CD14-positive monocyte (primary cell): ENCODE measurements at regions not wholly inside any gene's neighbourhood (a gene's known extent, or its start where the extent isn't known, plus 50 kb on each side); places are given as distances from the start of the nearest gene placed in this dataset.

Experiments used
- DNase-seq, 3 donors: peaks; one replicate each; pipeline ENCODE4 v3.0.0-alpha.2; 2011 to 2022
- H2AFZ ChIP-seq: 2 replicates; pipeline ENCODE4 v1.6.0; 2012; ENCODE audit warnings: mild to moderate bottlenecking, low read depth, low read length, inconsistent platforms; ENCODE audit not compliant: insufficient read depth, poor library complexity, severe bottlenecking
- H3K27ac ChIP-seq, 2 donors: 1 replicate in 1 of 2; 2 replicates in 1 of 2; pipeline ENCODE4 v1.5.1; 2012 to 2013; ENCODE audit warnings: low read length in 2 of 2, control low read depth in 1 of 2, inconsistent platforms in 1 of 2, low read depth in 1 of 2, mild to moderate bottlenecking in 1 of 2
- H3K27me3 ChIP-seq, 2 donors: one replicate each; pipeline versions ENCODE4 v1.6.0 to v1.6.1; 2011 to 2013; ENCODE audit warnings: low read length in 2 of 2; ENCODE audit not compliant: control insufficient read depth in 2 of 2, insufficient read depth in 2 of 2
- H3K36me3 ChIP-seq, 2 donors: replicated peaks in 1 of 2; 1 replicate in 1 of 2; 2 replicates in 1 of 2; pipeline versions ENCODE4 v1.5.1 to v1.6.1; 2012 to 2013; ENCODE audit warnings: low read length in 2 of 2, control low read depth in 1 of 2, inconsistent platforms in 1 of 2, mild to moderate bottlenecking in 1 of 2; ENCODE audit not compliant: insufficient read depth in 2 of 2, control insufficient read depth in 1 of 2
- H3K4me1 ChIP-seq, 2 donors: 1 replicate in 1 of 2; 2 replicates in 1 of 2; pipeline versions ENCODE4 v1.5.1 to v1.6.1; 2012 to 2013; ENCODE audit warnings: low read length in 2 of 2, control low read depth in 1 of 2, inconsistent platforms in 1 of 2, mild to moderate bottlenecking in 1 of 2, moderate library complexity in 1 of 2; ENCODE audit not compliant: insufficient read depth in 2 of 2, control insufficient read depth in 1 of 2
- H3K4me2 ChIP-seq: replicated peaks from 2 replicates; pipeline ENCODE3; 2012; ENCODE audit warnings: low read length, moderate library complexity, mild to moderate bottlenecking; ENCODE audit not compliant: poor library complexity, severe bottlenecking; ENCODE audit errors: extremely low read depth
- H3K4me3 ChIP-seq, 3 experiments: fragments of 200-600 bp in 1 of 3; sonication (generic) in 1 of 3; replicated peaks in 1 of 3; 1 replicate in 2 of 3; 2 replicates in 1 of 3; pipeline ENCODE4 v1.5.1; 2011 to 2013; ENCODE audit warnings: low read length in 3 of 3, mild to moderate bottlenecking in 3 of 3, control low read depth in 2 of 3, low read depth in 2 of 3, inconsistent platforms in 1 of 3, moderate library complexity in 1 of 3
- H3K79me2 ChIP-seq: 2 replicates; pipeline ENCODE4 v1.6.0; 2012; ENCODE audit warnings: mild to moderate bottlenecking, control low read depth, inconsistent platforms, low read length, moderate library complexity; ENCODE audit not compliant: insufficient read depth
- H3K9ac ChIP-seq: 2 replicates; pipeline ENCODE4 v1.6.0; 2017; ENCODE audit warnings: low read length, mild to moderate bottlenecking; ENCODE audit not compliant: insufficient read depth, poor library complexity, severe bottlenecking
- H3K9me3 ChIP-seq, 2 donors: replicated peaks in 1 of 2; 1 replicate in 1 of 2; 2 replicates in 1 of 2; pipeline versions ENCODE4 v1.5.1 to v1.6.1; 2012 to 2013; ENCODE audit warnings: low read length in 2 of 2, control low read depth in 1 of 2; ENCODE audit not compliant: control insufficient read depth in 1 of 2, insufficient read depth in 1 of 2
- H4K20me1 ChIP-seq: 2 replicates; pipeline ENCODE4 v1.6.0; 2012; ENCODE audit warnings: mild to moderate bottlenecking, low read length, control low read depth, moderate library complexity; ENCODE audit not compliant: insufficient read depth
- H3K27ac Mint-ChIP-seq, 7 donors: one replicate each; pipeline ENCODE4 v1.8.0; 2020; ENCODE audit warnings: mild to moderate bottlenecking in 7 of 7, mixed read lengths in 7 of 7, moderate library complexity in 6 of 7, inconsistent platforms in 2 of 7
- H3K27me3 Mint-ChIP-seq, 3 donors: one replicate each; pipeline ENCODE4 v1.8.0; 2021 to 2022; ENCODE audit warnings: low read depth in 3 of 3, mild to moderate bottlenecking in 3 of 3, mixed read lengths in 3 of 3, moderate library complexity in 3 of 3, inconsistent platforms in 1 of 3
- H3K36me3 Mint-ChIP-seq, 2 donors: one replicate each; pipeline ENCODE4 v1.8.0; 2020; ENCODE audit warnings: mixed read lengths in 2 of 2, inconsistent platforms in 1 of 2, mild to moderate bottlenecking in 1 of 2
- H3K4me1 Mint-ChIP-seq: one replicate; pipeline ENCODE4 v1.8.0; 2020; ENCODE audit warnings: mild to moderate bottlenecking, mixed read lengths
- H3K4me3 Mint-ChIP-seq, 2 donors: one replicate each; pipeline ENCODE4 v1.8.0; 2020; ENCODE audit warnings: mild to moderate bottlenecking in 2 of 2, mixed read lengths in 2 of 2, moderate library complexity in 1 of 2
- H3K9me3 Mint-ChIP-seq, 7 donors: one replicate each; pipeline ENCODE4 v1.8.0; 2020 to 2022; ENCODE audit warnings: mixed read lengths in 7 of 7, mild to moderate bottlenecking in 6 of 7, moderate library complexity in 6 of 7, inconsistent platforms in 2 of 7
- CTCF ChIP-seq: fragments of 200-600 bp; IDR thresholded peaks from one replicate; pipeline ENCODE4 v1.8.0; 2022; ENCODE audit warnings: antibody characterized with exemption, mild to moderate bottlenecking
- WGBS: methylation state at CpG from one replicate; pipeline ENCODE4 v1.1.5; 2013; ENCODE audit warnings: missing lambda C conversion rate; ENCODE audit not compliant: insufficient coverage; 5-methylcytosine and 5-hydroxymethylcytosine counted together
- intact Hi-C, 2 donors: fragments of 100-400 bp; cut with micrococcal nuclease; formaldehyde crosslinking; loops; one replicate each; pipeline versions ENCODE4 v1.15.0 to v1.15.1; 2023

- Mint-ChIP-seq H3K27me3 (peaks cover 0 to 7% (median 1%) of the 10 kb centered on the region in 3 donors), H3K9me3 (no peaks in the 10 kb centered on the region), H3K4me1 (no peaks in the 10 kb centered on the region), H3K27ac (no peak overlapping the region), H3K36me3 (no peaks in the 10 kb centered on the region), H3K4me3 (no peak overlapping the region)
- Histone ChIP-seq H4K20me1 (no peaks in the 10 kb centered on the region), H3K79me2 (no peaks in the 10 kb centered on the region), H3K27ac (no peak overlapping the region), H3K9me3 (no peaks in the 10 kb centered on the region), H3K4me3 (no peak overlapping the region), H3K4me2 (no peak overlapping the region), H3K9ac (no peak overlapping the region), H3K36me3 (no peaks in the 10 kb centered on the region), H2AFZ (no peak overlapping the region), H3K4me1 (no peaks in the 10 kb centered on the region), H3K27me3 (no peaks in the 10 kb centered on the region)
- intact Hi-C loops = no loop called here
- DNase-seq = no peak
- no peak for TF ChIP-seq CTCF
- WGBS = 100% methylated on average over 2 of the region's 3 CpGs
These were observed 59.5 kb upstream of the SMAD6 start for GRCh38 chr15:66642514-66642913.

- H2AFZ ChIP-seq = no peak overlapping the region
- no peaks in the 10 kb centered on the region for H3K36me3 Mint-ChIP-seq
- TF ChIP-seq CTCF = no peak
- H3K4me2 ChIP-seq = no peak overlapping the region
- H3K4me3 Mint-ChIP-seq = no peak overlapping the region
- no peaks in the 10 kb centered on the region for H3K9me3 ChIP-seq
- H4K20me1 ChIP-seq = no peaks in the 10 kb centered on the region
- no peak overlapping the region for H3K27ac ChIP-seq
- H3K27ac Mint-ChIP-seq = no peak overlapping the region
- WGBS = 81% methylated on average over 2 of the region's 2 CpGs
- no peaks in the 10 kb centered on the region for H3K36me3 ChIP-seq
- no peak overlapping the region for H3K4me3 ChIP-seq
- H3K4me1 ChIP-seq = no peaks in the 10 kb centered on the region
- no peaks in the 10 kb centered on the region for H3K9me3 Mint-ChIP-seq
- no peaks in the 10 kb centered on the region for H3K79me2 ChIP-seq
- no peak for DNase-seq
- H3K9ac ChIP-seq = no peak overlapping the region
- intact Hi-C loops = no loop called here
- H3K4me1 Mint-ChIP-seq = no peaks in the 10 kb centered on the region
- H3K27me3 ChIP-seq = no peaks in the 10 kb centered on the region
- H3K27me3 Mint-ChIP-seq = peaks cover 0 to 7% (median 1%) of the 10 kb centered on the region in 3 donors
These were observed 59.0 kb upstream of the SMAD6 start for GRCh38 chr15:66643033-66643432.
